CD8-positive, alpha-beta memory T cell (primary cell): ENCODE measurements at regions not wholly inside any gene's neighbourhood (a gene's known extent, or its start where the extent isn't known, plus 50 kb on each side); places are given as distances from the start of the nearest gene placed in this dataset.

Experiments used
- CTCF ChIA-PET: fragments of 350-600 bp; sonication (Branson Sonifier 250); formaldehyde crosslinking; loops from one replicate; lab custom pipeline; 2021; ENCODE audit warnings: antibody characterized with exemption; lab: Charles Lee
- POLR2A ChIA-PET: fragments of 350-600 bp; sonication (Branson Sonifier 250); formaldehyde crosslinking; loops from one replicate; lab custom pipeline; 2021; ENCODE audit warnings: antibody characterized with exemption; lab: Charles Lee
- DNase-seq, 5 donors: peaks; one replicate each; pipeline versions ENCODE4 v3.0.0 to v3.0.0-alpha.2; 2020 to 2022; ENCODE audit warnings: mixed read lengths in 1 of 5
- H3K27ac ChIP-seq: one replicate; pipeline ENCODE4 v1.7.0; 2013; ENCODE audit warnings: low read depth, mild to moderate bottlenecking, low read length, moderate library complexity
- H3K27me3 ChIP-seq: 2 replicates; pipeline ENCODE4 v1.7.0; 2013; ENCODE audit warnings: low read length, mild to moderate bottlenecking; ENCODE audit not compliant: insufficient read depth, poor library complexity, severe bottlenecking
- H3K36me3 ChIP-seq: 2 replicates; pipeline ENCODE4 v1.7.0; 2013; ENCODE audit warnings: mild to moderate bottlenecking, low read length, moderate library complexity; ENCODE audit not compliant: insufficient read depth
- H3K4me1 ChIP-seq: 2 replicates; pipeline ENCODE4 v1.7.0; 2013; ENCODE audit warnings: mild to moderate bottlenecking, low read length, moderate library complexity; ENCODE audit not compliant: insufficient read depth
- H3K4me3 ChIP-seq: 2 replicates; pipeline ENCODE4 v1.7.0; 2013; ENCODE audit warnings: mild to moderate bottlenecking, low read length
- H3K9me3 ChIP-seq: 2 replicates; pipeline ENCODE4 v1.7.0; 2013; ENCODE audit warnings: mild to moderate bottlenecking, low read length
- H3K27ac Mint-ChIP-seq, 8 donors: one replicate each; pipeline ENCODE4 v1.8.0; 2020 to 2021; ENCODE audit warnings: mixed read lengths in 8 of 8, mild to moderate bottlenecking in 6 of 8, inconsistent platforms in 3 of 8, moderate library complexity in 3 of 8
- H3K27me3 Mint-ChIP-seq, 2 donors: one replicate each; pipeline ENCODE4 v1.8.0; 2020 to 2021; ENCODE audit warnings: mixed read lengths in 2 of 2, mild to moderate bottlenecking in 1 of 2, moderate library complexity in 1 of 2
- H3K36me3 Mint-ChIP-seq, 3 donors: one replicate each; pipeline ENCODE4 v1.8.0; 2020 to 2021; ENCODE audit warnings: mixed read lengths in 3 of 3, inconsistent platforms in 1 of 3, mild to moderate bottlenecking in 1 of 3
- H3K4me1 Mint-ChIP-seq, 3 donors: one replicate each; pipeline ENCODE4 v1.8.0; 2020 to 2021; ENCODE audit warnings: mixed read lengths in 3 of 3, inconsistent platforms in 1 of 3, mild to moderate bottlenecking in 1 of 3
- H3K4me3 Mint-ChIP-seq, 7 donors: one replicate each; pipeline ENCODE4 v1.8.0; 2020 to 2021; ENCODE audit warnings: mixed read lengths in 7 of 7, mild to moderate bottlenecking in 6 of 7, moderate library complexity in 4 of 7, inconsistent platforms in 2 of 7
- H3K9me3 Mint-ChIP-seq, 5 donors: one replicate each; pipeline ENCODE4 v1.8.0; 2020 to 2022; ENCODE audit warnings: mixed read lengths in 5 of 5, mild to moderate bottlenecking in 3 of 5, moderate library complexity in 2 of 5, inconsistent platforms in 1 of 5

GRCh38 chr6:22424196-22424595 is 127.4 kb upstream of the PRL start:
- H3K4me1 Mint-ChIP-seq, result no peaks in the 10 kb centered on the region
- H3K9me3 ChIP-seq, result no peaks in the 10 kb centered on the region
- H3K36me3 Mint-ChIP-seq, result no peaks in the 10 kb centered on the region
- H3K4me3 ChIP-seq, result no peak overlapping the region
- ChIA-PET CTCF (no interaction called here), POLR2A (no interaction called here)
- peaks cover 5 to 23% (median 12%) of the 10 kb centered on the region in 5 donors for H3K9me3 Mint-ChIP-seq
- no peak for DNase-seq
- H3K27me3 Mint-ChIP-seq, result no peaks in the 10 kb centered on the region
- no peaks in the 10 kb centered on the region for H3K27me3 ChIP-seq
- no peak overlapping the region for H3K27ac ChIP-seq
- no peaks in the 10 kb centered on the region for H3K36me3 ChIP-seq
- H3K4me3 Mint-ChIP-seq, result no peak overlapping the region
- no peaks in the 10 kb centered on the region for H3K4me1 ChIP-seq
- no peak overlapping the region for H3K27ac Mint-ChIP-seq

- H3K9me3 ChIP-seq, result no peaks in the 10 kb centered on the region
- Mint-ChIP-seq H3K4me1 (no peaks in the 10 kb centered on the region), H3K9me3 (peaks cover 0 to 3% (median 2%) of the 10 kb centered on the region in 5 donors), H3K27ac (no peak overlapping the region), H3K4me3 (no peak overlapping the region), H3K36me3 (no peaks in the 10 kb centered on the region), H3K27me3 (peaks cover 0 to 1% of the 10 kb centered on the region in 2 donors)
- no peaks in the 10 kb centered on the region for H3K4me1 ChIP-seq
- no peaks in the 10 kb centered on the region for H3K27me3 ChIP-seq
- DNase-seq, result no peak
- H3K27ac ChIP-seq, result no peak overlapping the region
- CTCF ChIA-PET, result no interaction called here
- POLR2A ChIA-PET, result no interaction called here
- H3K4me3 ChIP-seq, result no peak overlapping the region
- no peaks in the 10 kb centered on the region for H3K36me3 ChIP-seq
Measured at GRCh38 chr6:22432060-22432459, 135.2 kb upstream of the PRL start.

GRCh38 chr6:22433745-22434144 is 135.6 kb upstream of the HDGFL1 start:
- no peak for DNase-seq
- Mint-ChIP-seq H3K9me3 (peaks cover 0 to 3% (median 1%) of the 10 kb centered on the region in 5 donors), H3K27ac (no peak overlapping the region), H3K36me3 (no peaks in the 10 kb centered on the region), H3K4me1 (no peaks in the 10 kb centered on the region), H3K27me3 (peaks cover 0 to 1% of the 10 kb centered on the region in 2 donors), H3K4me3 (no peak overlapping the region)
- Histone ChIP-seq H3K27ac (no peak overlapping the region), H3K4me3 (no peak overlapping the region), H3K9me3 (no peaks in the 10 kb centered on the region), H3K36me3 (no peaks in the 10 kb centered on the region), H3K27me3 (no peaks in the 10 kb centered on the region), H3K4me1 (no peaks in the 10 kb centered on the region)
- POLR2A ChIA-PET, result no interaction called here
- CTCF ChIA-PET, result no interaction called here

GRCh38 chr6:22435151-22435550 is 134.2 kb upstream of the HDGFL1 start:
- no peak for DNase-seq
- ChIA-PET POLR2A (no interaction called here), CTCF (no interaction called here)
- H3K36me3 Mint-ChIP-seq, result no peaks in the 10 kb centered on the region
- Histone ChIP-seq H3K9me3 (no peaks in the 10 kb centered on the region), H3K4me3 (no peak overlapping the region), H3K27me3 (no peaks in the 10 kb centered on the region), H3K4me1 (no peaks in the 10 kb centered on the region), H3K27ac (no peak overlapping the region), H3K36me3 (no peaks in the 10 kb centered on the region)
- peaks cover 0 to 1% of the 10 kb centered on the region in 2 donors for H3K27me3 Mint-ChIP-seq
- H3K4me3 Mint-ChIP-seq, result no peak overlapping the region
- H3K9me3 Mint-ChIP-seq, result peaks cover 0 to 3% (median 1%) of the 10 kb centered on the region in 5 donors
- H3K27ac Mint-ChIP-seq, result no peak overlapping the region
- no peaks in the 10 kb centered on the region for H3K4me1 Mint-ChIP-seq

GRCh38 chr6:22436134-22436533 is 133.2 kb upstream of the HDGFL1 start:
- no peak overlapping the region for H3K4me3 ChIP-seq
- DNase-seq, result no peak
- H3K9me3 ChIP-seq, result no peaks in the 10 kb centered on the region
- peaks cover 0 to 3% (median 3%) of the 10 kb centered on the region in 5 donors for H3K9me3 Mint-ChIP-seq
- H3K4me1 ChIP-seq, result no peaks in the 10 kb centered on the region
- H3K36me3 ChIP-seq, result no peaks in the 10 kb centered on the region
- no peaks in the 10 kb centered on the region for H3K4me1 Mint-ChIP-seq
- no peaks in the 10 kb centered on the region for H3K36me3 Mint-ChIP-seq
- no peak overlapping the region for H3K27ac ChIP-seq
- ChIA-PET POLR2A (no interaction called here), CTCF (no interaction called here)
- no peak overlapping the region for H3K27ac Mint-ChIP-seq
- H3K27me3 ChIP-seq, result no peaks in the 10 kb centered on the region
- no peak overlapping the region for H3K4me3 Mint-ChIP-seq
- H3K27me3 Mint-ChIP-seq, result peaks cover 0 to 1% of the 10 kb centered on the region in 2 donors

GRCh38 chr6:22437665-22438064 is 131.7 kb upstream of the HDGFL1 start:
- Histone ChIP-seq H3K27me3 (no peaks in the 10 kb centered on the region), H3K27ac (no peak overlapping the region), H3K4me3 (no peak overlapping the region), H3K36me3 (no peaks in the 10 kb centered on the region), H3K4me1 (no peaks in the 10 kb centered on the region), H3K9me3 (no peaks in the 10 kb centered on the region)
- DNase-seq, result no peak
- ChIA-PET POLR2A (no interaction called here), CTCF (no interaction called here)
- H3K27me3 Mint-ChIP-seq, result peaks cover 0 to 1% of the 10 kb centered on the region in 2 donors
- no peak overlapping the region for H3K27ac Mint-ChIP-seq
- H3K4me1 Mint-ChIP-seq, result no peaks in the 10 kb centered on the region
- peaks cover 0 to 5% (median 0%) of the 10 kb centered on the region in 5 donors for H3K9me3 Mint-ChIP-seq
- H3K36me3 Mint-ChIP-seq, result no peaks in the 10 kb centered on the region
- H3K4me3 Mint-ChIP-seq, result no peak overlapping the region

GRCh38 chr6:22442826-22443225 is 126.5 kb upstream of the HDGFL1 start:
- H3K4me1 ChIP-seq, result no peaks in the 10 kb centered on the region
- H3K9me3 ChIP-seq, result no peaks in the 10 kb centered on the region
- no peaks in the 10 kb centered on the region for H3K4me1 Mint-ChIP-seq
- no peak overlapping the region for H3K4me3 Mint-ChIP-seq
- CTCF ChIA-PET, result no interaction called here
- no peaks in the 10 kb centered on the region for H3K36me3 ChIP-seq
- peaks cover 2 to 6% (median 6%) of the 10 kb centered on the region in 5 donors for H3K9me3 Mint-ChIP-seq
- no peaks in the 10 kb centered on the region for H3K27me3 ChIP-seq
- POLR2A ChIA-PET, result no interaction called here
- H3K27me3 Mint-ChIP-seq, result no peaks in the 10 kb centered on the region
- H3K27ac ChIP-seq, result no peak overlapping the region
- H3K27ac Mint-ChIP-seq, result no peak overlapping the region
- no peaks in the 10 kb centered on the region for H3K36me3 Mint-ChIP-seq
- no peak overlapping the region for H3K4me3 ChIP-seq
- no peak for DNase-seq

- H3K36me3 Mint-ChIP-seq, result no peaks in the 10 kb centered on the region
- no peak overlapping the region for H3K4me3 Mint-ChIP-seq
- POLR2A ChIA-PET, result no interaction called here
- no peaks in the 10 kb centered on the region for H3K4me1 Mint-ChIP-seq
- no peak overlapping the region for H3K4me3 ChIP-seq
- H3K36me3 ChIP-seq, result no peaks in the 10 kb centered on the region
- no peaks in the 10 kb centered on the region for H3K27me3 ChIP-seq
- H3K27ac ChIP-seq, result no peak overlapping the region
- DNase-seq, result no peak
- no peaks in the 10 kb centered on the region for H3K27me3 Mint-ChIP-seq
- H3K27ac Mint-ChIP-seq, result no peak overlapping the region
- peaks cover 2 to 6% (median 5%) of the 10 kb centered on the region in 5 donors for H3K9me3 Mint-ChIP-seq
- no peaks in the 10 kb centered on the region for H3K9me3 ChIP-seq
- CTCF ChIA-PET, result no interaction called here
- H3K4me1 ChIP-seq, result no peaks in the 10 kb centered on the region
Measured at GRCh38 chr6:22444330-22444729, 125.0 kb upstream of the HDGFL1 start.

GRCh38 chr6:22445946-22446345 is 123.4 kb upstream of the HDGFL1 start:
- no peak overlapping the region for H3K27ac Mint-ChIP-seq
- ChIA-PET POLR2A (no interaction called here), CTCF (no interaction called here)
- no peaks in the 10 kb centered on the region for H3K27me3 Mint-ChIP-seq
- no peaks in the 10 kb centered on the region for H3K4me1 Mint-ChIP-seq
- H3K36me3 Mint-ChIP-seq, result no peaks in the 10 kb centered on the region
- Histone ChIP-seq H3K4me3 (no peak overlapping the region), H3K4me1 (no peaks in the 10 kb centered on the region), H3K36me3 (no peaks in the 10 kb centered on the region), H3K27ac (no peak overlapping the region), H3K9me3 (no peaks in the 10 kb centered on the region), H3K27me3 (no peaks in the 10 kb centered on the region)
- H3K9me3 Mint-ChIP-seq, result peaks cover 2 to 6% (median 6%) of the 10 kb centered on the region in 5 donors
- no peak for DNase-seq
- H3K4me3 Mint-ChIP-seq, result no peak overlapping the region
